GM18858 (cell line): ENCODE measurements at regions not wholly inside any gene's neighbourhood (a gene's known extent, or its start where the extent isn't known, plus 50 kb on each side); places are given as distances from the start of the nearest gene placed in this dataset.

Experiments used
- ATAC-seq: cut with Tn5 transposase; IDR thresholded peaks from one replicate; pipeline ENCODE4 v1.9.1; 2021; ENCODE audit not compliant: unreplicated experiment

GRCh38 chrX:28042826-28043564 is 61.7 kb upstream of the DCAF8L1 start:
- no peak for ATAC-seq

DNA sequence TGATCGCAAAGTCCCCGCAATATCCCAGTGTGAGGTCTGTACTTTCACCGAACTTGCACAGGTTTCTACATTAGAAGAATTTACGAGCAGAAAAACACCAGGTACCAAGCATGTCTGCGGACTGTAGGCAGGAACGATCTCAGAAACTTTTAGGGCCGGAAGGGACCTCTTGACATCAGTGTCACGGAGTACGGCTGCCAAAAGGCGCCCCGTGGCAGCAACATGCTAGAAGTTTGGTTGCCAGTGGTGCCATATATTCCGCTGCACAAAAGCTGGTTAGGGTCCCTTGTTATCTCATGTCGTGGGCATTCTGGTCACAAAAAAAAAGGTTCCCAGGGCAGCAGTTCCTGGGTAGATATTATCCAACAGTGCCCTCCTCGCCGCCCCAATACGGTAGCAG is 61.0 kb upstream of the DCAF8L1 start:
- ATAC-seq: no peak

- no peak for ATAC-seq
Observed at GRCh38 chrX:28039258-28039657, 58.0 kb upstream of the DCAF8L1 start.
